HCT116 (cell line): ENCODE measurements at regions not wholly inside any gene's neighbourhood (a gene's known extent, or its start where the extent isn't known, plus 50 kb on each side); places are given as distances from the start of the nearest gene placed in this dataset.

Experiments
- ATAC-seq: fragments of 200-7000 bp; cut with Tn5 transposase; 2 replicates; pipeline ENCODE4 v1.9.1; 2020; ENCODE audit warnings: mild to moderate bottlenecking, moderate library complexity
- BruUV-seq: library from RNA; stranded (reverse); fragments of 400-500 nt; replicated peaks from 2 replicates; lab custom pipeline; 2021; lab: Mats Ljungman, UMichigan
- CTCF ChIA-PET: fragments of 300-600 bp; sonication (Branson Sonifier 250); formaldehyde crosslinking; loops from one replicate; lab custom pipeline; 2021; ENCODE audit warnings: antibody characterized with exemption; lab: Charles Lee
- POLR2A ChIA-PET: fragments of 300-600, 350-600 bp; sonication (Branson Sonifier 250); formaldehyde crosslinking; loops from one replicate; lab custom pipeline; 2021; ENCODE audit warnings: antibody characterized with exemption; lab: Charles Lee
- RAD21 ChIA-PET, 2 experiments: fragments of 300-600 bp; sonication (Branson Sonifier 250); formaldehyde crosslinking; loops; one replicate each; lab custom pipeline; 2023; ENCODE audit warnings: low total read pairs in 2 of 2; ENCODE audit not compliant: uncharacterized antibody in 2 of 2, unreplicated experiment in 2 of 2, low non-redundant PET in 1 of 2; lab: Charles Lee
- DNase-seq: peaks from one replicate; pipeline ENCODE4 v3.0.0-alpha.2; 2010; ENCODE audit warnings: low read depth, low spot score
- H2AFZ ChIP-seq: fragments of 200-600 bp; shearing (Covaris generic), sonication (generic); 2 replicates; pipeline ENCODE4 v1.6.1; 2017; ENCODE audit warnings: low read depth, mixed run types, mixed read lengths, antibody characterized with exemption, low read length; ENCODE audit not compliant: poor library complexity, severe bottlenecking
- H3K27ac ChIP-seq: 2 replicates; pipeline ENCODE4 v1.5.1; 2012; ENCODE audit warnings: low read depth, low read length
- H3K27me3 ChIP-seq: fragments of 200-600 bp; sonication (generic); 2 replicates; pipeline ENCODE4 v1.6.1; 2016; ENCODE audit warnings: mixed run types, low read length, mixed read lengths; ENCODE audit not compliant: insufficient read depth
- H3K36me3 ChIP-seq, 2 experiments: fragments of 200-500 bp in 1 of 2; fragments of 200-600 bp in 1 of 2; sonication (Bioruptor generic) in 1 of 2; sonication (generic) in 1 of 2; 2 replicates each; pipeline versions ENCODE4 v1.5.1 to v1.6.1; 2014 to 2016; ENCODE audit warnings: low read length in 2 of 2, inconsistent platforms in 1 of 2, mixed read lengths in 1 of 2, mixed run types in 1 of 2; ENCODE audit not compliant: insufficient read depth in 2 of 2, control insufficient read depth in 1 of 2
- H3K4me1 ChIP-seq, 2 experiments: fragments of 200-600 bp in 1 of 2; sonication (generic) in 1 of 2; 2 replicates each; pipeline versions ENCODE4 v1.5.1 to v1.6.1; 2012 to 2017; ENCODE audit warnings: low read length in 2 of 2, inconsistent platforms in 1 of 2, mild to moderate bottlenecking in 1 of 2, mixed read lengths in 1 of 2, mixed run types in 1 of 2, moderate library complexity in 1 of 2; ENCODE audit not compliant: insufficient read depth in 2 of 2, control insufficient read depth in 1 of 2
- H3K4me2 ChIP-seq: fragments of 200-600 bp; sonication (generic); 2 replicates; pipeline ENCODE4 v1.6.1; 2017; ENCODE audit warnings: mixed run types, low read length, mixed read lengths
- H3K4me3 ChIP-seq, 2 experiments: fragments of 200-600 bp in 1 of 2; sonication (generic) in 1 of 2; replicated peaks in 1 of 2; 2 replicates each; pipeline ENCODE4 v1.5.1; 2011 to 2016; ENCODE audit warnings: low read length in 2 of 2, control low read depth in 1 of 2, low read depth in 1 of 2, mild to moderate bottlenecking in 1 of 2, mixed read lengths in 1 of 2, mixed run types in 1 of 2
- H3K79me2 ChIP-seq: fragments of 200-600 bp; sonication (generic); 2 replicates; pipeline ENCODE4 v1.6.1; 2017; ENCODE audit warnings: mild to moderate bottlenecking, mixed run types, low read length, moderate library complexity, mixed read lengths; ENCODE audit not compliant: insufficient read depth
- H3K9ac ChIP-seq: fragments of 200-600 bp; sonication (generic); 2 replicates; pipeline ENCODE4 v1.6.1; 2016; ENCODE audit warnings: low read length, mixed read lengths
- H3K9me2 ChIP-seq: fragments of 200-600 bp; sonication (generic), shearing (Covaris generic); 2 replicates; pipeline ENCODE4 v1.6.1; 2017; ENCODE audit warnings: mixed run types, mild to moderate bottlenecking, moderate library complexity; ENCODE audit not compliant: insufficient read depth
- H3K9me3 ChIP-seq, 2 experiments: fragments of 200-500 bp in 1 of 2; fragments of 200-600 bp in 1 of 2; sonication (Bioruptor generic) in 1 of 2; sonication (generic) in 1 of 2; 2 replicates each; pipeline ENCODE4 v1.6.1; 2014 to 2017; ENCODE audit warnings: low read length in 2 of 2, mixed read lengths in 2 of 2, inconsistent platforms in 1 of 2, low read depth in 1 of 2, mild to moderate bottlenecking in 1 of 2, mixed run types in 1 of 2, moderate library complexity in 1 of 2; ENCODE audit not compliant: control insufficient read depth in 1 of 2, insufficient read depth in 1 of 2
- H4K20me1 ChIP-seq: fragments of 200-600 bp; sonication (generic), shearing (Covaris generic); 2 replicates; pipeline ENCODE4 v1.6.1; 2017; ENCODE audit warnings: mixed run types, mild to moderate bottlenecking, moderate library complexity; ENCODE audit not compliant: insufficient read depth
- CBX3 ChIP-seq: IDR thresholded peaks from 2 replicates; pipeline ENCODE4 v1.6.1; 2012; ENCODE audit warnings: low read depth
- CTCF ChIP-seq, 3 experiments: fragments of 200-600 bp in 1 of 3; sonication (generic) in 1 of 3; IDR thresholded peaks in 2 of 3; conservative IDR thresholded peaks in 1 of 3; 2 replicates each; pipeline ENCODE4 v1.5.1; 2012 to 2017; ENCODE audit warnings: low read depth in 2 of 3, low read length in 2 of 3, antibody characterized with exemption in 1 of 3, borderline replicate concordance in 1 of 3, control low read depth in 1 of 3, mild to moderate bottlenecking in 1 of 3, mixed read lengths in 1 of 3, mixed run types in 1 of 3, moderate library complexity in 1 of 3; ENCODE audit not compliant: insufficient read depth in 1 of 3
- ELF1 ChIP-seq: IDR thresholded peaks from 2 replicates; pipeline ENCODE4 v1.6.1; 2012; ENCODE audit warnings: low read depth, borderline replicate concordance
- JUND ChIP-seq: IDR thresholded peaks from 2 replicates; pipeline ENCODE4 v1.6.1; 2012
- MAX ChIP-seq: IDR thresholded peaks from 2 replicates; pipeline ENCODE4 v1.6.1; 2012
- RAD21 ChIP-seq: IDR thresholded peaks from 2 replicates; pipeline ENCODE4 v1.6.1; 2012; ENCODE audit warnings: low read depth, mild to moderate bottlenecking
- SP1 ChIP-seq: IDR thresholded peaks from 2 replicates; pipeline ENCODE4 v1.6.1; 2012; ENCODE audit warnings: low read depth
- intact Hi-C: fragments of 100-400 bp; cut with micrococcal nuclease; formaldehyde crosslinking; loops from 2 replicates; pipeline ENCODE4 v1.10.0; 2022

GRCh38 chr20:51089840-51090239 is 66.9 kb upstream of the KCNG1 start:
- ATAC-seq, result no peak
- Histone ChIP-seq H2AFZ (no peak overlapping the region), H3K9ac (no peak overlapping the region), H3K36me3 (no peaks in the 10 kb centered on the region), H4K20me1 (no peaks in the 10 kb centered on the region), H3K4me3 (no peak overlapping the region), H3K9me2 (no peaks in the 10 kb centered on the region), H3K4me1 (no peaks in the 10 kb centered on the region), H3K79me2 (no peaks in the 10 kb centered on the region), H3K27me3 (peaks cover 77% of the 10 kb centered on the region), H3K9me3 (no peaks in the 10 kb centered on the region), H3K27ac (no peak overlapping the region), H3K4me2 (no peak overlapping the region)
- intact Hi-C loops, result no loop called here
- RAD21 ChIA-PET, result no interaction called here
- POLR2A ChIA-PET, result no interaction called here
- CTCF ChIA-PET, result no interaction called here
- no peak for DNase-seq
- BruUV-seq, result no TSS peak
- no peak for TF ChIP-seq RAD21
- no peak for TF ChIP-seq CBX3
- TF ChIP-seq ELF1, result no peak

- ChIA-PET CTCF (no interaction called here), POLR2A (no interaction called here), RAD21 (no interaction called here)
- Histone ChIP-seq H3K9me2 (no peaks in the 10 kb centered on the region), H3K4me1 (no peaks in the 10 kb centered on the region), H3K4me2 (no peak overlapping the region), H3K36me3 (no peaks in the 10 kb centered on the region), H4K20me1 (no peaks in the 10 kb centered on the region), H3K9me3 (no peaks in the 10 kb centered on the region), H3K27ac (no peak overlapping the region), H3K79me2 (no peaks in the 10 kb centered on the region), H3K27me3 (peaks cover 79% of the 10 kb centered on the region), H3K4me3 (no peak overlapping the region), H3K9ac (no peak overlapping the region), H2AFZ (no peak overlapping the region)
- ATAC-seq, result no peak
- TF ChIP-seq SP1 (no peak), MAX (no peak), CTCF (IDR thresholded peaks at IDR 0.05 in 2 of 3, conservative IDR thresholded peaks at IDR 0.05 in 1 of 3; ENCODE audit: borderline replicate concordance in 1 of 3, insufficient read depth in 1 of 3, low read depth in 2 of 3, low read length in 2 of 3) (no peak), JUND (no peak), RAD21 (no peak)
- intact Hi-C loops, result no loop called here
- no TSS peak for BruUV-seq
- no peak for DNase-seq
These were observed 66.4 kb upstream of the KCNG1 start for GRCh38 chr20:51089272-51089781.
